Activated T-cell treated with anti-CD3 and anti-CD28 coated beads for 1 hour (primary cell): ENCODE measurements at regions not wholly inside any gene's neighbourhood (a gene's known extent, or its start where the extent isn't known, plus 50 kb on each side); places are given as distances from the start of the nearest gene placed in this dataset.
"Not testable (repeated sequence)": the region's sequence is repeated elsewhere in the genome, so short reads cannot be mapped to it uniquely, and the experiment has no call there.

Experiments
- DNase-seq: peaks from one replicate; pipeline ENCODE4 v3.0.0-alpha.2; 2020; ENCODE audit warnings: low read depth

DNA sequence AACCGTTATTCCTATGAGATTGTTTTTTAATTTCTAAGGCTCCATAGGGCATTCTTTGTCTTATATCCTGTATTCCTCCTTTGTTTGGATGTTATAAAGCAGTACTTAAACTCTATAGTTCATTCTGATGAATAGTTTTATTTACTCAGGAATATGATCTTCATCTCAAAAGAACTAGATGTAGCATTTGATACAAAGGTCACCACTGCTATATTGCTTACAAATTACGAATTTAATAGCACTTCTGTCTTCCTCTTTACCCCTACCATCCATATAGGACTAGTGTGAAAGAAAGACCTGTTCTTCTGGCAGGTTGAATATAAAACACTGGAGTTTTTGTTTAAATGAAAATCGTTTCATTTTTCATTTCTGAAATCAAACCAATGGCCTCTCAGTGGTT is 468.1 kb upstream of the CXADR start:
- DNase-seq = no peak

DNA sequence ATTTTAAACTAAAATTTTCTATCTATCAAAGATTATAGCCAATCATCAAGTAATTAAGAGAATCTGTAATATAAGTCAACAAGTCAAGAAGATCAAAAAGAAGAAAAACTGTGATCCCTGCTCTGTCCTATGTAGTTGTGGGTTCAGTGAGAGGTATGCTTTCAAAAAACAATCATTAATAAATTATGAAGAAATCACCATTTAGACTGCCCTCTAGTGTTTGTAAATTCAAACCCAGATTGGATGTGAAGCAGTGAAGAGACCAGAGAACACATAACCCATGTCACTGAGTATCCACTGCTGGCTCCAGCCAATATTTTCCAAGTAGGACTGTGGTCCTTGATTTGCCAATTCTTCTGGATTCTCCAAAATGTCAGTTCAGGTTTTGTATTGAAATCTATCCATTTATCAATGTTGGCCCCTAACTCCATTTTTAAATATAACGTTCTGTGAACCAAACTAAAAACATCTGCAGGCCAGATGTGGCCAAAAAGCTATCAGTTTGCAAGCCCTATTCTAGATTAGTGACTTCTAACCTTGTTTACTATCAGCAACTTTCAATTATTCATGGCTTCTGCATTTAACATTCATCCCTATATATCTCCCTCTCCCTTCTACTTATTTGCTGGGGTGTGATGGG is 467.5 kb upstream of the CXADR start:
- DNase-seq = no peak

DNA sequence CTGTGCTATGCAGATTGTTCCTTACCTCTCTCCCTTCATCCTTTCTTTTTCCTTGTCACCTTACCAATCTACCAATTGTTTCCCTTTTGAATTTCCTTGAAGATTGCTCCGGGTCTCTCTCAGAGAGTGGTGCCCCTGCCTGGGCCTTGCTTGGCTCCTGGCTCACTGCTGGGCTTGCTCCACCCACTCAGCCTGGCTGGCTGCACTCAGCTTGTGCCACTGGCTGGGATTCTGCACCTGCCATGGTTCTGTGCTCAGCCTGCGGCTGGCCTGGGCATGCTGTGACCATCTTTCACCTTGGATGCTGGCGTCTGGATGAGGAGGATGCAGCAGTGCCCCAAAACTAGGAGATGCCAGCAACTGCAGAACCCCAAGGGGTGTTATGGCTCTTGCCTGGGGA is 463.9 kb upstream of the CXADR start:
- no peak for DNase-seq

DNA sequence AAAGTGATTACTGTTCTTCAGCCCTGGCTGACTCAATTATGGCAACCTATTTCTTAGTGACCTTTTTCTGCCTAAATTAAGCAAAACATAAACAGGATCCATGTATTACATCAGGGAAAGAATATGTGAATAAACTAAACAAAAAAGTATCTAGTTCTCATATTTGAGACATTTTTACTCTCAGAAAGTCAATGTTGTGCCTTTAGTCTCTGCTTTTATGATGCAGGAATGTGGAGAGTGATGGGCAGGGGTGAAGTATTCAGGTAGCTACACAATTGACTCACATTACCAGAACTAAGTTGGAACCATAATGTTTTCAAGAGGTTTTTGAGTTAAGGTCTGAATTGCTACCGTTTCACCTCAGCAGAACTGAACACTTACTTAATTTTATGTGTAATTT is 462.7 kb upstream of the CXADR start:
- DNase-seq = no peak

DNA sequence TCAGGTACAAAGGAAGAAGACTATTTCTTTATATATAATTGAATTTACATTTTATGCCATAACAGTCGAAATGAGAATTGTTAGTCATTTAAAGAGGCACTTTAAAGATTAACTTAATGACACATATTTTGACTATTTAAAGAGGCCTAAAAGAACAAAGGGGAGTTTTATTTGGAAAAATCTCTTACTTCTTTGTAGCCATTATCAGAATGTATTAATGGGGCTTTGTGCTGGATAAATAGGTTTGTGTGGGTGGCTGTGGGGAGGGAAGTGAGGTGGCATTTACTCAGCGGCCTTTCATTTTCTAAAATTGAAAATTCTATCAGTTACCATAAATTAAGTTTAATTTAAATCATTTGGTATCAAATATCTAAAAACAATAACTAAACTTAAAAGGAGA is 462.2 kb upstream of the CXADR start:
- no peak for DNase-seq

DNA sequence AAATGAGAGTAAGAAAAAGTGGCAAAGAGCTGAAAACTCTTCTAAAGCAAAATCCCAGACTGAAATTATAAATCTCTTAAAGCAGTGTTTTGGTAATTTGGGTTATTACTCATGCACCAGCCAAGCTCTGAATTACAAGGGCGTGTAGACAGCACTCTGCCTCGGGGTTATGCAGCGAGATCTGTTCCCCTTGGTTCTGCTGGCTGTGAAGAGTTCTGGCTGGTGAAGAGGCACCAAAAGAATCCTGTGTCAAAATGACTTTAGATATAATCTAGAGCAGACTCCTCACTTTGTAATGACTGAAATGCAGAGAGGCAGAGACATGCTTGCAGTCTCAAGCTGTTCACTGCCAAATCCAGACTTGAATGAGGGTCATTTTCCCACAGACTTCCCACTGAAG is 461.8 kb upstream of the CXADR start:
- no peak for DNase-seq

DNA sequence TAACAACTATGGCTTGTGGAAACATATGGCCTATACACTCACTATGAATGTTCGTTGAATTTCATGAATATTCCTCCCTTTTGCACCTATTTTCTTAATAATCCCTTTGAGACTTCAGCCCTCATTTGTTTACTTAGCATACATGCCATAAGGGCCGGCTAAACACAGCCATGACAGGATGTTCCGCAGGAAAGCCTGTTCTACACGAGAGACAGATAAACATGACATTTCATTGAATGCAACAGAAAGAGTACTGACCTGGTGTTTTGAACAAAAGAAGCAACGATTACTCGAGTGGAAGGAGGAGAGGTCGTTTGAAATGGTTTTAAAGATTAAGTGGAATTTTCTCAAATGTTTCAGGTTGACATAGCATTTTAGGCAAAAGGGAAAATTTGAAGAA is 459.5 kb upstream of the CXADR start:
- DNase-seq = no peak

DNA sequence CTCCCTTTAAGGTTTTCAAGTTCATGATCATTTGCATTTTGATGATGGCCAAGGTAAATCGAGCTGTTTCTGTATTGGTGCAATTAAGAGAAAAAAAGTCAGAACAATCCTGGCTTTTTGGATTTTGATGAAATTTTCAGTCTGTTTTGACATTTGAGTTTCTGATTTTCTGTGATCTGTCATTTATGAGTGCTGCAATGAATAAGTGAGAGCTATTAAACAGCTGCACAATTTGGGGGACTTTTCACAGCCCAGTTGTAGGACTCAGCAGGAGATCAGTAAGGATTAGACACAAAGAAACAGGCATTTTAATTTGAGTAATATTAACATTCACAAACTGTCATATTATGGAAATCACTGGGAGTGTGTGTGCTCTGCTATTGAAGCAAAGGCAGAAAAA is 452.9 kb upstream of the CXADR start:
- DNase-seq = no peak

DNA sequence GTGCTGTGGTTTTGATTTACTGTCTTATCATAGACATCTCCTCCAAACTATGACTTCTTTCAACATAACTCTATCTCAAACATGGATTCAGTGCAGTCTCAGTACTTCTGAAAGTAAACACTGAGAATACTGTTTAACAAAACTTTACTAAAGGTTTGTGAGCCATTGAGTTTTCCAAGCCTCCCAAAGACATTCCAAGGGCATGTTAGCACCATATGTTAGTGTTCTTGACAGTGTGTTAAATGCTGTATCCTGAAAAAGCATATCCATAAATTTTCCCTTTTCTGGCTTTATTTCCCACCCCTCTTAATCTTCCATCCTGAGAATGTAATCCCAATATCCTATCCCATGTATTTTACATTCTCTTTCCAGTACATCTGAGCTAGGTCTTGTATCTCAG is 446.8 kb upstream of the CXADR start:
- no peak for DNase-seq

DNA sequence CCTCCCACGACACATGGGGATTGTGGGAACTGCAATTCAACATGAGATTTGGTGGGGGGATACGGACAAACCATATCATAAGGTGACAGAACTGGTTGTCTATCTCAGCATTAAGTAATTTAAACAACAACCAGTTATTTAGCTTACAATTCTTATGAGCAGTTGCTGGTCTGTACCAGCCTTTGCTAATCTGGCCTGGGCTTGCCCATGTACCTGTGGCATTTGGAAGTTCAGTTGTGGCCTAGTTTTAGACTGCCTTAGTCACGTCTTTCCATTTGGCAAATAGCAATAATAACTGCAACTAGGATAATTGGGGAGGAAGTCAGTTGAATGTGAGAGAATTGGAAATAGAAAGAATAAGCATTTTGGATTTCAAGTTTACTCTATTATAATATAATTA is 441.8 kb upstream of the CXADR start:
- DNase-seq = no peak

DNA sequence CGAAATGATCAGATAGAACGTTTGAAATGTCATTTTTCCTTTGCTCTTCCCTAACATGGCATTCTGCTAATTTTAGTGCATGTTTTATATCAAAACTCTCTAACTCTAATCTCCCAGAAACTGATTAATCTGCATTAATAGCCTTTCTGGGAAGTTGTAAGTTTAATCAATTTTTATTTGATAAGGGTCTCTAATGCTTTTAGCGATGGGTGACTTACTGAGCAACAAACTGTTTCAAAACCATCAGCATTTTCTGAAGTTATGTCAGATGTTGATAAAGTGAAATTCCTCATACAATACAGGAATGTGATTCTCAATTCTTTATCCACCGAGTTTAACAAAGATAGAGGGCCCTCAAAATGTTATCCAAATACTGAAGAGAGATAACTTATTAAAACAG is 431.6 kb upstream of the CXADR start:
- DNase-seq = no peak

DNA sequence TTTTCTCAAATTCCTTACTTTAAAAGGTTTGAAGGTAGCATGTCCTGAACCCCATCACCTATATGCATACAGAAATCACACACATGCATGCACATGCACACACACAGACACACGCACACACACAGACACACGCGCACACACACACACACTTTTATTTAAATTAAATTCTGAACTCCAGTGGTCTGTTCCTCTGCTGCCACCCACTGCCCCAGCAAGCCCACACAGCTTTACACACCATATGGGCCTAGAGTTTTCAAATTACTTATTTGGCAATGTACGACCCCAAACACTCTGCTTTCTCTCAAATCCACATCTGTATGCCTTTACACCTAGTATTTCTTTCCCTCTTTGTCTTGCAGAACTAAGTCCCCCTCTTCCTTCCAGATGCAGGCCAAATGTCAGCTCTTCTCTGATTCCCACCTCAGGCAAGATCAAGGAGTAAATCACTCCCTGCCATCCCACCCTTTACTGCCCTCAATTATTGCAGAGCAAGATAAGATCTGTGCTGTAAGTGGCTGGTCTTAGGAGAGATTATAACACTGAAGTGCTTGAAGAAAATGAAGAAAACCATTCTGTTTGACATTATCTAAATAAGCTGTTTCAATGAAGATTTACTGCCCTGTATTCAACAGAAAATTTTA is 429.9 kb upstream of the CXADR start:
- no peak for DNase-seq

DNA sequence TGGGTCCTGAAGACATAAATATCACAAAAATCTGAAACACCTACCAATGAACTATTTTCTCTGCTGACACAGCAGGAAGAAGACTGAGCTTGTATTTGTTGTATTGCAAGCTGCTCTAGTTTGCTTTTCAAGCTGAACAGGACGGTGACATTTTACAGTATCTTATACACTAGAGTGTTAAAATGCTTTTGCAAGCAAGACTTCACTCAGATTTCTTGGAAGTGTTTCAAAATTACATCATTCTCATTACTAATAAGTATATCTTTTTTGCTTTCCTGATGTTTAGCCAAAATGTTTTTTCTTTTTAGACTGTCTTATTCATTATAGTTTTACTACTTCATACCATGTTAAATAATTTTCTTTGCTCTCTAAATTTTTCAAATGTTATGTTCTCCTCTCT is 427.1 kb upstream of the CXADR start:
- DNase-seq = no peak

DNA sequence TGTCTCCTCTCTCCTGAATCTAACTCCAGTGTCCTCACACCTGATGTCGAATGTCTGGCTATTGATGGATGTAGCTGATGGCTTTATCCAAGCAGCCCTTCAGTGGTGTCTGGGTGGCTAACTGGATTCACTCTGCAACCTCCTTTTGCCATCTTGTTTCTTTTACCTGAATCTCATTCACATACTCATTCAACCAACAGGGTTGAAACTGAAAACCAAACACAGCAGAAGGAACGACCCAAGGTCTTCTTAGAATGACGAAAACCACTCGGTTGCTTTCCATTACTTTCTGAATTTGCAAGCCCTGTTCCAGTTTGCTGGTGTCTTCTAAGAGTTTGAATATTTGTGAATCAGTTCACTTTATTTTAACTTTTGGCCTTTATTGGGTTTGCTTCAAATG is 424.3 kb upstream of the CXADR start:
- DNase-seq = no peak

DNA sequence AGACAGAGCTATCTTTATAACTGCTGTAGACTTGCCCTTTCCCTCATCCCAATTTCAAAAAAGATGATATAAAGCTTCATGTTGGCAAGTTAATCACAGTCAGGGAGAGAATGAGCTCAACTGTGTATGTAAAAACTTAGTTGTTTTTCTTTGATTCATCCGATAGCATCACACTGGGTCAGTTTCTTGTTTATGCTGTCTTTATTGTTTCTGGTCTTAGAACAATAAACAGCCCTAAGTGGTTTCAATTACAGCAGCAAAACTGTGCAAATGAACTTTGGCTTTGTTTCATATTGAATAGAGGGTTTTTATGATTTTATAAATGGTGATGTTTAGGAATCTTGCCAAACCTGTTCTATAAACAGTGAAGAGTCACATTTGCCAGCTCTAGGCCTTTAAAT is 423.8 kb upstream of the CXADR start:
- no peak for DNase-seq

DNA sequence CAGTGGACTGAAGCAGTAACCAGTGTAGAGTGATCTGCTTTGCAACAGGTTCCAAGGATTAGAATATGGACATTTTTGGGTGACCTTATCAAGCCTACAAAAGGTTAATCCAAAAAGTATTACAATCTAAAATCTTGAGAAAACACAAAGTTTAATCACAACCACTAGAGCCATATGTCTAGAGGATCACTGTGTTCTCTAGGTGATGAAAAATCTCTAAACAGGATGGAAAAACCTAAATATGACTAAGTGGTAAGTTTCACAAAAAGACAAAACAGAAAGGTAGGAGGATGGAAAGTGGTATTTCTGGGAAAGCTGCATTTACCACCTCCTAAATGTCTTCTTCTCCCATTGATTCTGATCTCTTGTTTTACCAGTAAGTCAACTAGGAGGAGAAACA is 411.1 kb upstream of the CXADR start:
- no peak for DNase-seq

DNA sequence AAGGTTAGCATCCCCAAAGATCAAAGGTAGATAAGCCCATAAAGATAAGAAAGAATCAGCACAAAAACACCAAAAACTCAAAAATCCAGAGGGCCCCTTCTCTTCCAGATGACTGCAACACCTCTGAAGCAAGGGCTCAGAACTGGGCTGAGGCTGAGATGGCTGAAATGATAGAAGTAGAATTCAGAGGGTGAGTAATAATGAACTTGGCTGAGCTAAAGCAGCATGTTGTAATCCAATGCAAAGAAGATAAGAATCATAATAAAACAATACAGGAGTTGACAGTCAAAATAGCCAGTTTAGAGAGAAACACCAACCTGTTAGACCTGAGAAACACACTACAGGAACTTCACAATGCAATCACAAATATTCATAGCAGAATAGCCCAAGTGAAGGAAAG is 406.9 kb upstream of the CXADR start:
- no peak for DNase-seq

DNA sequence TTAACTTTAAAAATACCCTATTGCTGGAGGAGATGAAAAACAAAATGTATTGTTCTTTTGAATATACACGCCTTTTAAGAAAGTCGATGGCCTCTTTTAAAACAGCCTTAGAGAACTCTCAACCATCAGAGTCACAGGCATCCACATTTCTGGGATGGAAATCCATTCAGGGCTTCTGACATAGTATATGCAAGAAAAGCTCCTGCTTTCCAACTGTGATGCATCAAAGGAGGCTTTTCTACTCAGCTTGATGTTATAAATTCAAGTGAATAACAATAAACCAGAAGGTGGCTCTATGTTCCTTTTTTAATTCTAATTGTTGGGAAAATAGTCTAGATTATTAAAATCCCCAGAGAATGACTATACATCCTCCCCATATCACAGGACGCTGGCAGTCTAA is 398.8 kb upstream of the CXADR start:
- DNase-seq = no peak

DNA sequence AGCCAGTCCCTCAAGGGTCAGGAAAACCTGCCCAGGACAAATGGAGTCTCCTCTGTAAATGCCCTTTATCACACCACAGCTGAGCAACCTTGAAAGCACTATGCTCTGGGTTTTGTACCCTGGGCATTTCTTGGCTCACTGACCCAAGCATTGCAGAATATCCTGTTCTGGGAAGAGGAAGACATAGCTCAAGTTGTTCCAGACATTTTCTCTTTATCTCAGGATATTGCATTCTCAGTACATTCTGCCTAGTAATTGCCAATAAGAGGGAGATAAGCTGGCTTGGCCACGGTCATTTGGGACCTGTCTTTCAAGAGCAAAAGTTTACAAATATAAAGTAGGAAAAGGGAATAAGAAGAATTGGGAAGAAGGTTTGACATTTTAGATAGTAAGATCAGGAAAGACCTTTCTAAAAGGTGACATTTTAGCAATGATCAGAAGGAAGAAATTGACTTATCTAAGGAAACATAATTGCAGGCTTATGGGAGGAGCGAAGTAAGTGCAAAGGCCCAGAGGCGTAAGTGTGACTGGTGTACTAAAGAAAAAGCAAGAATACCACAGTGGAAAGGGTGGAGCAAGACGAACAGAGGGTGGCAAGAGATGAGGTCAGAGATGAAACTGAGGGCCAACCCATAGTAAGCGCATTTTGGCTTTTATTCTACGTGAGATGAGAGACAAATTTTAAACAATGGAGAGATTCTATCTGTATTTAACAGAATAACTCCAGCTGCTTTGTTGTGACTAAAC is 394.0 kb upstream of the CXADR start:
- DNase-seq = no peak

DNA sequence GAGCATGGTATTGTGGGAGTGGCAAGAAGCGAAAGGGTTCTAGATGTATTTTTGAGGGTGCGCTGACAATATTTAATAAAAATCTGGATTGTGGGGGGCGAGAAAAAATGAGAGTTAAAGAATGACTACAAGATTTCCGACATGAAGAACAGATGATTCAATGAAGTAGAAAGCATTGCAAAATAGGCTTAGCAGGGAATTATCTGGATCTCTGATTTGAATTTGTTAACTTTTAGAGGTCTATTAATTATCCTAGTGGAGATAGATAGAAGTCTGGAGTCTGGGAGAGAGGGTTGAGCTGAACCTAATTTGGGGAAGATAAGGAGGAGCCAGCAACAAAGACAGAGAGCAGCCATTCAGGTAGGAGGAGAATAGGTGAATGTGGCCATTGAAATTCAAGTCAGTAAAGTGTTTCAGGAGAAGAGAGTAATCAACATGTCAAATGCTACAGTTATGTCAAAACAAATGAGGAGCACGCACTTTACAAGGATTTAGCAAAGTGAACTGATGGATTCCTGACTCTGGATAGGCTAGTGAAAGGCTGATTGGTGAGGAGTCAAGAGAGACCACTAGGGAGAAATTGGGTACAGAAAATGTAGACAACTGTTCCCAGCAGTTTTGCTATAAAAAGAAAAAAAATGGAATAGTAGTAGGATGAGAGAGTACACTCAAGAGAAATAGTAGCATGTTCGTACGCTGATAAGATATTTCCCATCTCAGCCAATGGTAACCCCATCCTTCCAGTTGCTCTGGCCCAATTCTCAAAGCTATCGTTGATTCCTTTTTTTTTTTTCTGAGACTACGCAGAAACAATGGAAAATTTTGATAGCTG is 393.2 kb upstream of the CXADR start:
- DNase-seq = no peak

DNA sequence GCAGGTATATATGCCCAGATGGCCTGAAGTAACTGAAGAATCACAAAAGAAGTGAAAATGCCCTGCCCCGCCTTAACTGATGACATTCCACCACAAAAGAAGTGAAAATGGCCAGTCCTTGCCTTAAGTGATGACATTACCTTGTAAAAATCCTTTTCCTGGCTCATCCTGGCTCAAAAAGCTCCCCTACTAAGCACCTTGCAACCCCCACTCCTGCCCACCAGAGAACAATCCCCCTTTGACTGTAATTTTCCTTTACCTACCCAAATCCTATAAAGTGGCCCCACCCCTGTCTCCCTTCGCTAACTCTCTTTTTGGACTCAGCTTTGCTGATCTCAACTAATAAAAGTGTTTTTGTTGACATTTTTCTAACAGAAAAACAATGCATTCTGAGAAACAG is 385.4 kb upstream of the CXADR start:
- not testable (repeated sequence) for DNase-seq

DNA sequence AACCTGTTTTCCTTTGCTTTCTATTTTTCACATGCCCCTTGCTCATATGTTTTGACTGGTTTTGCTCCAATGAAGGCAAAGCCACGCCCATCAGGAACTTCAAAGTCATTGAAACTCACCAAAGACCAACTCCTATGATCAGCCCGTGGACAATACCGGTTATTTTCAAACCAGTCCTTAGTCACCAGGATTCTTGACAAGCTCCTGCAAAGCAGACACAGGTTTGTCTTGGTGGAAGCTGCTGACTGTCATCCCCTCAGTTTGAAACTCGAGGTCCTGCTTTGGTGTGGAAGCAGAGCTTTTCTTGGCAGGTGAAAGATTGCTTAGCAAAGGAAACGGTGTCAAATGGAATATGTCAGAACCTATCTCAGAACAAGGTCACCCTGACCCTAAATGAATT is 384.7 kb upstream of the CXADR start:
- no peak for DNase-seq

DNA sequence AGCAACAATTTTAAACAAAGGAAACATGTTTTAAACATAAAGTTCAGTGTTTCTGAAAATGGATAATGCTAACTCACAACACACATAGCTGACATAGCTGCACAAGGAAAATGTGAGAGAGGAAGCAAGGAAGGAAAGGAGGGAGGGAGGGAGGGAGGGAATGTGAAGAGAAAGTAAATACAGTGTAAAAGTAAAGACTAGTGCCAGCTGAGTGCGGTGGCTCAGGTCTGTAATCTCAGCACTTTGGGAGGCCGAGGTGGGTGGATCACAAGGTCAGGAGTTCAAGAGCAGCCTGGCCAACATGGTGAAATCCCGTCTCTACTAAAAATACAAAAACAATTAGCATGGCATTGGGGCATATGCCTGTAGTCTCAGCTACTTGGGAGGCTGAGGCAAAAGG is 373.7 kb upstream of the CXADR start:
- DNase-seq = not testable (repeated sequence)
